ENCODE measurements at regions not wholly inside any gene's neighbourhood (a gene's known extent, or its start where the extent isn't known, plus 50 kb on each side); places are given as distances from the start of the nearest gene placed in this dataset.

DNA sequence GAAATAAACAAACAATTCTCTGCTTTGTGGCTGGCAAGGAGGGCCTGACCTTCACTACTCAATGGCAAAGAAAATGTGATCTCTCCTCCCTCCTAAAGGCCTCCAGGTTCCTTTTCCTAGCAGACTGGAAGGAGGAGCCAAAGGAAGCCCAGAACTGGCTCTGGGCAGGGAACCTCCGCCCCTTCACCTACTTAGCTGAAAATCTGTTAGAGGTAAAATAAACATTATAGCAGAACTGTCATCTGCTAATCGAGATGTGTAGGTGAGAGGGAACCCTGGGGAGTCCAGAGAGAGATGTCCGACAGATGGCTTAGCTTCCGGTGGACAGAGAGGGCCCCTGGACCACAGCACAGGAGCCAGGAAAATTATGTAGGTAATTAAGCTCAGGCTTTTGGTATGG, 75.2 kb upstream of the KCNA3 start:
- peaks cover 11% of the 10 kb centered on the region for H3K27me3 Mint-ChIP-seq
- no peaks in the 10 kb centered on the region for H3K4me1 Mint-ChIP-seq
- no peak overlapping the region for H3K4me3 Mint-ChIP-seq
- no peak for ATAC-seq (ENCODE audit: low read depth)
- H3K9me3 Mint-ChIP-seq = no peaks in the 10 kb centered on the region
- no peaks in the 10 kb centered on the region for H3K36me3 Mint-ChIP-seq
- H3K27ac Mint-ChIP-seq = no peak overlapping the region
- no peak for DNase-seq (ENCODE audit: low spot score in 2 of 2)

DNA sequence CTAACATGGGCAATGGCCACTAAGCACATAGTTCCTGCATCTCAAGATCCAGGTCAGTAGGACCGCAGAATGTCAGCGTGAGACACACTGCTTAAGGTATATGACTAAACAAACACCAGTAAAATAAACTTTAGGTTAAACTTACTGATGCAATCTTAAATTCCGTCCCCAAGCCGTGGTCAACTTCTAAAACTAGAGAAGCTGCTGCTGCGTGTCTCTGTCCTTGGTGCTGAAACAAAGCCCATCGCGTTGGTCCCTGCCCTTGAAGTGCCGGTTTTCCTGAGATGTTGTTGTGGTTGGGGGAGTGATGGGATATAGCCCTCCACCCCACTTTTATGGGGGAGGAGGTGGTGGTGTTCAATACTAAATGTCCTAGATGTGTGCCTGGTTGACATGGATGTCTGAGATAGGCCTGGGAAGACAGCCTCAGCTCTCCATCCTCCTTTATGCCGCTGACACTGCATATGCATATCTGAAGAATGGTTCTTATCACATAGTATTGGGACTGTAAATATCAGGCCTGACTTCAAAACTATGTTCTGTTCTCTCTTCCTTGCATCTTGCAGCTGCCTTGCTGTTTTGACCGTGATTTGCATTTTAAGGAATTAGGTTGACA, 72.0 kb upstream of the KCNA3 start:
- Mint-ChIP-seq H3K9me3 (no peaks in the 10 kb centered on the region), H3K36me3 (no peaks in the 10 kb centered on the region), H3K4me1 (no peaks in the 10 kb centered on the region), H3K27me3 (peaks cover 18% of the 10 kb centered on the region), H3K27ac (no peak overlapping the region), H3K4me3 (no peak overlapping the region)
- ATAC-seq (ENCODE audit: low read depth) = no peak
- peak; percentile 51 to 52 for DNase-seq (ENCODE audit: low spot score in 2 of 2)

DNA sequence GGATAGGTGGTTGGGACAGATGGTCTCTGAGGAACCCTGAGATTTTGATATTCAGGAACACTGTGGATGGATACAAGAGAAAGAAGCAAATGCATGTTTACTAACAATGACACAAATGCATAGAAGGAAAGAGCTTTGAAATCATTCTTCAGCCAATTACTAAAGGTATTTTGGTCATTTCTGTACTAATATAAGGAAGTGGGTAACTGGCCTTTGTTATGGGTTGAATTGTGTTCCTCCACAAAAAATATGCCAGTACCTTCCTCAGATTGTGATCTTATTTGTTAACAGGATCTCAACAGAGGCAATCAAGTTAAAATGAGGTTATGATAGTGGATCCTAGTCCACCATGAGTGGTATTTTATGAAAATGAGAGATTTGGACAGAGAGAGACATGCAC, 68.7 kb upstream of the KCNA3 start:
- H3K27ac Mint-ChIP-seq = no peak overlapping the region
- no peaks in the 10 kb centered on the region for H3K9me3 Mint-ChIP-seq
- H3K27me3 Mint-ChIP-seq = peaks cover 14% of the 10 kb centered on the region
- H3K4me3 Mint-ChIP-seq = no peak overlapping the region
- ATAC-seq (ENCODE audit: low read depth) (no peak), DNase-seq (ENCODE audit: low spot score in 2 of 2) (no peak)
- no peaks in the 10 kb centered on the region for H3K36me3 Mint-ChIP-seq
- H3K4me1 Mint-ChIP-seq = no peaks in the 10 kb centered on the region

DNA sequence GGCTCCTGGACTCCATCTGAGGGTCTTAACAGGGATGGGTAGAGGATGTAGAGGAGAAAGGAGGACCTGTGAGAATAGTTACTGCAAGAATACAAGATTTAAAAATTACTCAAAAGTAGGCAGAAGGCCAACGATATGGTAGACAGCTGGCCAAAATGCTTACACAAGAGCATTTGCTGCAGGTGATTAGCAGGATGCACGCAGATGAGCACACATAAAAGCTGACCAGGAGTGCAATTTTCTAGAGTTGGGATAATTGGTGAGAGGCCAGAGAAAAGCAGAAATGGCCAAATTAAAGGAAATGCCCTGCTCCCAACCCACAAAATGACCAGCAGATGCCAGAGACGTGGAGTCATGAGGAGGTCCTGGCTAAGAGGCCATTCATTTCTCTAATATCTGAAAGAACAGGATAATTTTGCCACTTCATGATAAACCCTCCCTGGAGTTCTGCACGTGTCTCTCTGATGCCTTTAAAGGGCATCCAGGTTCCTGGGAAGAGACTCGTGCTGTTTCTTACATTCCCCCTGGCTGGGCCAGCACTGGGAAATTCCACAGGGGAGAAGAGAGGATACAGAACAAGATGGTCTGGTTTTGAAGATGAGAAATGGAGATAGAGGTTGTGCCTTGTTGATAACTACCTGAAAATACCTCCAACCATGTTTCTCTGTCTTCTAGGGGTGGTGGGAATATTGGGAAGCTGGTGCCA, 62.3 kb upstream of the KCNA3 start:
- Mint-ChIP-seq H3K27ac (no peak overlapping the region), H3K27me3 (peaks cover 8% of the 10 kb centered on the region), H3K4me3 (no peak overlapping the region), H3K36me3 (no peaks in the 10 kb centered on the region), H3K4me1 (no peaks in the 10 kb centered on the region), H3K9me3 (no peaks in the 10 kb centered on the region)
- DNase-seq (ENCODE audit: low spot score in 2 of 2) (no peak), ATAC-seq (ENCODE audit: low read depth) (no peak)

DNA sequence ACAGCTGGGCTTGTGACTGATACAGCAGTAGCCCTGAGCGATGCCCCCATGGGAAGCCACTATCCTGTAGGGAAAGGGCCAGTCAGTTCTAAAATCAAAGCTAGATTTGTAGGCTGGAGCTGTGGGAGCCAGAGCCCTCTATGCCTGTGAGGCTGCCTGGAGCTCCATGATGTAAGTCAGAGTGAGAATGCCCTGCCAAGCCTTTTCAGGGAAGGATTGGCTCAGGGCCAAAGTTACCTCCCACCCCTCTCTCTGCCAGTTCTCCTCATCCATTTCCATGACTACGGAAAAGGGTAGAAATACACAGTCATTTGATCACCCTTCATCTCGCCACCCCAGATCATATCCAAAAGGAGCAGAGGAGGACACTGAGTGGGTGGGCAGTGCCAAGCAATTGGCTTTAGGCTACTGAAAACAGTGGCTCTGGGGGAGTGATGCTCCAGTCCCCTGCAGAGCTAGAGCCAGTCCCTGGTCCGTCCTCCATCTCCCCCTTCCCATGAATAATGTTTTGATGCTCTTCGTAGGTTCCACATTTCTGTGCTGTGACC, 59.5 kb upstream of the KCNA3 start:
- Mint-ChIP-seq H3K36me3 (no peaks in the 10 kb centered on the region), H3K27ac (no peak overlapping the region), H3K9me3 (no peaks in the 10 kb centered on the region), H3K4me1 (no peaks in the 10 kb centered on the region), H3K4me3 (no peak overlapping the region), H3K27me3 (peaks cover 6% of the 10 kb centered on the region)
- ATAC-seq (ENCODE audit: low read depth) (no peak), DNase-seq (ENCODE audit: low spot score in 2 of 2) (no peak)

DNA sequence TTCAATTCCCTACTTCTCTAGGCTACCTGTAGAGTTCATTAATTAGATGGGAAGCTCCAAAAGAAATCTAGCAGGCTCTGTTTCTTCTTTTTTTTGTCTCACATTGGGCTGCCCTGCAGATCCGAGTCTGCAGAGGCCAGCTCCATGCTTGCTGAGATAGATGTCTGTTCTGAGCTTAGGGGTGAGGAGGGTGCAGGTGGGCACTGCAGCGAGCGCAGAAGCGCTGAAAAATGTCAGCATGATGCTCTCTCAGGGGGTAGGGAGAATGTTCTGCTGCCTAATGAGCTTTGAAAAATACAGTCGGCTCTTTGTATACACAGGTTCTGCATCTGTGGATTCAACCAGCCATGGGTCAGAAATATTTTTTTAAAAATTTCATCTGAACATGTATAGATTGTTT, 56.8 kb upstream of the KCNA3 start:
- Mint-ChIP-seq H3K4me3 (no peak overlapping the region), H3K4me1 (peaks cover 13% of the 10 kb centered on the region), H3K27ac (no peak overlapping the region), H3K9me3 (no peaks in the 10 kb centered on the region), H3K27me3 (peaks cover 6% of the 10 kb centered on the region), H3K36me3 (no peaks in the 10 kb centered on the region)
- no peak for DNase-seq (ENCODE audit: low spot score in 2 of 2)
- ATAC-seq (ENCODE audit: low read depth) = no peak

DNA sequence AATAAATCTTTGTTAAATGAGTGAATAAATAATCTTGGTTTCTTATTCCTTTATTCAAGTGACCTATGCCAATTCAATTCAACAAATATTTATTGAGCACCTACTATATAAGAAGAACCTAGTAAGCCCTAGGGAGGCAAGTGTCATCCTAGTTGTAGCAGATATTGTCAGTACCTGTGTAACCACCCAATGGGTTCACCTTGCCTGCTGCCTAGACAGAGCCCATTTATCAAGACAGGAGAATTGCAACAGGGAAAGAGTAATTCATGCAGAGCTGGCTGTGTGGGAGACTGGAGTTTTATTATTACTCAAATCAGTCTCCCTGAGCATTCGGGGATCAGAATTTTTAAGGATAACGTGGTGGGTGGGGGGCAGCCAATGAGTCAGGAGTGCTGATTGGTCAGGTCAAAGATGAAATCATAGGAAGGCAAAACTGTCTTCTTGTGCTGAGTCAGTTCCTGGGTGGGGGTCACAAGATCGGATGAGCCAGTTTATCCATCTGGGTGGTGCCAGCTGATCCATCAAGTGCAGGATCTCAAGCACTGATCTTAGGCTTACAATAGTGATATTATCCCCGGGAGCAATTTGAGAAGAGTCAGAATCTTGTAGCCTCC, 53.8 kb upstream of the KCNA3 start:
- H3K27me3 Mint-ChIP-seq = no peaks in the 10 kb centered on the region
- DNase-seq (ENCODE audit: low spot score in 2 of 2) = no peak

DNA sequence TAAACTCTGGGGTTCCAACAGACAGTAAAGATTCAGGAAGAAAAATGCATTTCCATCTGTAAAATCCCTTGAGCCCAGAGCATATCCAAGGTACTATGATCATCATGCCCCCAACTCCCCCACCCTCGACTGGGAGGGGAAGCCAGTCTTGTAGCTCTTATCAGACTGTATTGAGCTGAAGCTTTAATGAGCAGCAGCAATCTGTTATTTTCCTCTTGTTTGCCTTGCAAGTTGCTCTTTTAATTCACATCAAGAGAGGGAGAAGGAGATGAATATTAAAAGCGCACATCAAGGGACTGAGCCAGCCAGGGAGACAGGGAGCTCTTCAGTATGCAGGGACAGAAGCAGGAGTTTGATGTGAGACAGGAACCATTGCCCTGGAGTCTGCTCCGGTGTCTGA, 52.5 kb upstream of the KCNA3 start:
- no peaks in the 10 kb centered on the region for H3K36me3 Mint-ChIP-seq
- no peaks in the 10 kb centered on the region for H3K27me3 Mint-ChIP-seq
- peaks cover 20% of the 10 kb centered on the region for H3K4me1 Mint-ChIP-seq
- no peak for ATAC-seq (ENCODE audit: low read depth)
- peak overlapping the region; percentile 1 for H3K27ac Mint-ChIP-seq
- DNase-seq (ENCODE audit: low spot score in 2 of 2) = no peak
- H3K4me3 Mint-ChIP-seq = peak overlapping the region; percentile 21
- H3K9me3 Mint-ChIP-seq = no peaks in the 10 kb centered on the region

More for the DNA sequence above, 53.8 kb upstream of the KCNA3 start:
- no peaks in the 10 kb centered on the region for H3K9me3 Mint-ChIP-seq
- no peak overlapping the region for H3K4me3 Mint-ChIP-seq
- no peak for ATAC-seq (ENCODE audit: low read depth)
- H3K36me3 Mint-ChIP-seq = no peaks in the 10 kb centered on the region
- peaks cover 20% of the 10 kb centered on the region for H3K4me1 Mint-ChIP-seq
- no peak overlapping the region for H3K27ac Mint-ChIP-seq

DNA sequence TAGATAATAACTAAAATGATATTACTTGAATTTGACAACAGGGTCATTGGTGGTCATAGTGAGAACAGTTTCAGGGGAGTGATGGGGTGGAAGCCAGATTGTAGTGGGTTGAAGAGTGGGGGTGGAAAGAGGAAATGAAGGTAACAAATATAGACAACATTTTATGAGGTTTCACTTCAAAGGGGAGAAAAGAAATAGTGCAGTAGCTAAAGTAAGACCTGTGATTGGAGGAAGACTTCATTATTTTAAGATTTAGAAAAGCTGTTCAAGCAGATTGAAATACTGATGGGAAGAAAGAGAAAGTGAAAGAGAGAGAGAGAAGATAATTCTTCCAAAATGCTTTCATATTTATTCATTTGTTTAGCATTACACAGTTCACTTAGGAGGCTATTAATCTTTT, 52.0 kb upstream of the KCNA3 start:
- peak; percentile 93 for ATAC-seq (ENCODE audit: low read depth)
- Mint-ChIP-seq H3K36me3 (no peaks in the 10 kb centered on the region), H3K27me3 (no peaks in the 10 kb centered on the region), H3K4me1 (peaks cover 20% of the 10 kb centered on the region), H3K4me3 (peak overlapping the region; percentile 44), H3K9me3 (no peaks in the 10 kb centered on the region), H3K27ac (peak overlapping the region; percentile 1)
- DNase-seq (ENCODE audit: low spot score in 2 of 2) = peak in 1 of 2 donors; percentile 5
